T-cell (primary cell): ENCODE measurements at regions not wholly inside any gene's neighbourhood (a gene's known extent, or its start where the extent isn't known, plus 50 kb on each side); places are given as distances from the start of the nearest gene placed in this dataset.

Experiments used
- ATAC-seq, 4 experiments: fragments of 200-7000 bp in 3 of 4; fragments of 150-1000 bp in 1 of 4; cut with Tn5 transposase; replicated peaks in 1 of 4; 1 replicate in 3 of 4; 2 replicates in 1 of 4; pipeline ENCODE4 v1.10.0; 2021; ENCODE audit warnings: moderate library complexity in 3 of 4, mild to moderate bottlenecking in 2 of 4, moderate number of reproducible peaks in 1 of 4
- CTCF ChIA-PET, 2 donors: fragments of 300-600 bp; sonication (Branson Sonifier 250); formaldehyde crosslinking; loops; one replicate each; lab custom pipeline; 2022; ENCODE audit warnings: antibody characterized with exemption in 2 of 2; lab: Charles Lee
- POLR2A ChIA-PET, 2 donors: fragments of 300-600 bp; sonication (Branson Sonifier 250); formaldehyde crosslinking; loops; one replicate each; lab custom pipeline; 2022; ENCODE audit warnings: antibody characterized with exemption in 2 of 2; lab: Charles Lee
- DNase-seq, 35 experiments: peaks; one replicate each; pipeline versions ENCODE4 v3.0.0 to v3.0.0-alpha.2; 2013 to 2023
- H3K27ac ChIP-seq: one replicate; pipeline ENCODE4 v1.5.1; 2013; ENCODE audit warnings: low read length
- H3K27me3 ChIP-seq, 2 experiments: replicated peaks in 1 of 2; 1 replicate in 1 of 2; 2 replicates in 1 of 2; pipeline versions ENCODE4 v1.6.1 to v1.7.0; 2013; ENCODE audit warnings: low read length in 1 of 2, mixed read lengths in 1 of 2; ENCODE audit not compliant: control insufficient read depth in 2 of 2, insufficient read depth in 2 of 2; ENCODE audit errors: extremely low read depth in 1 of 2
- H3K36me3 ChIP-seq, 2 donors: 1 replicate in 1 of 2; 2 replicates in 1 of 2; pipeline versions ENCODE4 v1.6.1 to v1.7.0; 2013; ENCODE audit warnings: low read length in 1 of 2; ENCODE audit not compliant: control insufficient read depth in 2 of 2, insufficient read depth in 1 of 2; ENCODE audit errors: extremely low read depth in 1 of 2
- H3K4me1 ChIP-seq, 2 experiments: 1 replicate in 1 of 2; 2 replicates in 1 of 2; pipeline versions ENCODE4 v1.6.1 to v1.7.0; 2013; ENCODE audit warnings: low read length in 2 of 2, mixed read lengths in 1 of 2; ENCODE audit not compliant: insufficient read depth in 2 of 2, control insufficient read depth in 1 of 2; ENCODE audit errors: extremely low read depth in 1 of 2
- H3K4me3 ChIP-seq, 2 donors: 1 replicate in 1 of 2; 2 replicates in 1 of 2; pipeline versions ENCODE4 v1.5.1 to v1.7.0; 2013; ENCODE audit warnings: mild to moderate bottlenecking in 2 of 2, low read length in 1 of 2, moderate library complexity in 1 of 2; ENCODE audit not compliant: control insufficient read depth in 1 of 2; ENCODE audit errors: extremely low read depth in 1 of 2
- H3K9me3 ChIP-seq: 2 replicates; pipeline ENCODE4 v1.7.0; 2013
- H3K27ac Mint-ChIP-seq, 2 donors: one replicate each; pipeline ENCODE4 v1.8.0; 2020 to 2021; ENCODE audit warnings: mild to moderate bottlenecking in 2 of 2, mixed read lengths in 2 of 2
- H3K27me3 Mint-ChIP-seq, 2 donors: one replicate each; pipeline ENCODE4 v1.8.0; 2021 to 2022; ENCODE audit warnings: mixed read lengths in 2 of 2
- H3K36me3 Mint-ChIP-seq: one replicate; pipeline ENCODE4 v1.8.0; 2021; ENCODE audit warnings: mixed read lengths
- H3K4me1 Mint-ChIP-seq, 3 donors: one replicate each; pipeline ENCODE4 v1.8.0; 2020 to 2022; ENCODE audit warnings: mixed read lengths in 3 of 3, mild to moderate bottlenecking in 1 of 3
- H3K4me3 Mint-ChIP-seq, 3 donors: one replicate each; pipeline ENCODE4 v1.8.0; 2020 to 2022; ENCODE audit warnings: mild to moderate bottlenecking in 3 of 3, mixed read lengths in 3 of 3, moderate library complexity in 3 of 3
- H3K9me3 Mint-ChIP-seq, 3 donors: one replicate each; pipeline ENCODE4 v1.8.0; 2020 to 2022; ENCODE audit warnings: mixed read lengths in 3 of 3
- WGBS: methylation state at CpG from one replicate; pipeline ENCODE4 v1.1.5; 2013; ENCODE audit warnings: missing lambda C conversion rate; ENCODE audit not compliant: insufficient coverage; 5-methylcytosine and 5-hydroxymethylcytosine counted together

DNA sequence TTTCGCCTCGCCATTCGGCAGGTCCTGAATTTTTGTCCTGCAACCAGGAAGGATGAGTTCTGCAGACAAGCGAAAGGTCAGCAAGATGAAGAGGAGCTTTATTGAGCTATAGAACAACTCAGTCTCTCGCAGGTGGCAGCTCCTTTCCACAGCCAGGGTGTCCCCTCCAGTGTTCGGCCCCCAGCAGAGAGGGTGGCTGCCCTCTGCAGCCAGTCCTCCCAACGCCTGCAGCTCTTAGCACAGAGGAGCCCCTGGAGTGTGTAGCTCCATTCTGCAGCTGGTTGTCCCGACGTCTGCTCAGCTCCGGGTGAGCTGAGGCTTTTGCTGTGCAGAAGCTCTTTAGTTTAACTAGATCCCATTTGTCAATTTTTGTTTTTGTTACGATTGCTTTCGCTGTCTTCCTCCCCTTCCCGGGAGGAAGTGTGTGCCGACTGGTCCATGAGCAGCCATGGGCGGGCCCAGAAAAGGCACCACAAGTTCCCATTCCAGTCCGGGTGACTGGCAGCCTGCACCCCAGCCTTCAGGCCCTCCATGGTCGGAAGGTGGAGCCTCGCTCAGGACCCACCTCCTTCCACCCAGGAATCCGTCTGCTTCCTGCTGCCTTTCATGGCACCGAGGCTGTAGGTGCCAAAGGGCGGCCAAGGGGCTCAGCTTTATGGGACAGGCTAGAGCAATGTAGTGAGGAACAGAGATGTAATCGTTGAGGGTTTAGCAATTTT, 497.8 kb upstream of the CNTN4 start:
- no peaks in the 10 kb centered on the region for H3K27me3 ChIP-seq
- WGBS: 87% methylated on average over 15 of the region's 22 CpGs
- H3K4me3 ChIP-seq: no peak overlapping the region
- Mint-ChIP-seq H3K4me1 (no peaks in the 10 kb centered on the region), H3K9me3 (peaks cover 0 to 11% (median 3%) of the 10 kb centered on the region in 3 donors), H3K36me3 (no peaks in the 10 kb centered on the region), H3K27me3 (no peaks in the 10 kb centered on the region), H3K27ac (no peak overlapping the region), H3K4me3 (no peak overlapping the region)
- peaks cover 2% of the 10 kb centered on the region for H3K9me3 ChIP-seq
- POLR2A ChIA-PET: no interaction called here
- H3K4me1 ChIP-seq: no peaks in the 10 kb centered on the region
- CTCF ChIA-PET: no interaction called here
- H3K27ac ChIP-seq: no peak overlapping the region
- no peak for ATAC-seq
- no peak for DNase-seq
- H3K36me3 ChIP-seq: no peaks in the 10 kb centered on the region

DNA sequence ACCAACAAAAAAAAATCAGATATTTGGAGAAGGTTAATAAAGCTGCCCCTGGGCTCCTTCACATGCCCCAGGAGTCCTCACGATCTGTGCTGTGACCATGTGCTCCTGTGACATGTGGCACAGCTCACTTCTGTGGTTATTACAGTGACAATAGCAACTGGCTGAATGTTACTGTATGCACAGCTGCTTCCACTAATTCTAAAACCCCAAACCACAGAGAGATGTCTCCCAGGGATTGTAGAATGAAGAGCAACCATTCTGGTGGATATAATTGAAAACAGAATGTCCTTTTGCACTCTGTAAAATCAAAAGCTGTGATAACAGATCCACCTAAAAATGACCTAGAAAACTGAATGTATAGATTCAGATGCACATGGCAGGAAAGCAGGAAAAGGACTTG, 489.2 kb upstream of the CNTN4 start:
- Histone ChIP-seq H3K4me3 (no peak overlapping the region), H3K9me3 (peaks cover 2% of the 10 kb centered on the region), H3K27me3 (no peaks in the 10 kb centered on the region), H3K27ac (no peak overlapping the region), H3K4me1 (no peaks in the 10 kb centered on the region), H3K36me3 (no peaks in the 10 kb centered on the region)
- Mint-ChIP-seq H3K27me3 (no peaks in the 10 kb centered on the region), H3K27ac (no peak overlapping the region), H3K36me3 (no peaks in the 10 kb centered on the region), H3K4me1 (no peaks in the 10 kb centered on the region), H3K9me3 (peaks cover 13 to 24% (median 18%) of the 10 kb centered on the region in 3 donors), H3K4me3 (no peak overlapping the region)
- ChIA-PET CTCF (no interaction called here), POLR2A (no interaction called here)
- no peak for ATAC-seq
- 33% methylated on average over 1 of the region's 1 CpG for WGBS
- no peak for DNase-seq

DNA sequence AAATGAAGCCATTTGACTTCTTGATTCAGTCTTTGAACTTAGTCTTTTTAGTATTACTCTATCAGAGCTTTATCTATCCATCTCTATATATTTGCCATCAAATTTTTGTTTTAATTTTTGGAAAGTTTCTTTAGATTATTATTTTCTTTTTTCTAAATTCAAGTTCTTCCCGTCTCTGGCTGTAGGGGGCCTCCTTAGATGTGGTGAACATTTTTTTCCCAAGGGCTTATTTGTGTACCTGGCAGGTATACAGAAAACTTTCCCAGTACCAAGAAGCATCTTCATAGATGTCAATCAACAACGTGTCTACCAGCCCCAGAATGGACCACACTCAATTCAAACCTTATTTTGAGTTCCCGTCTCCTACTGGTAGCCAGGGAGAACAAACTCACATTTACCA, 486.8 kb upstream of the CNTN4 start:
- Histone ChIP-seq H3K9me3 (no peaks in the 10 kb centered on the region), H3K27ac (no peak overlapping the region), H3K4me3 (no peak overlapping the region), H3K36me3 (no peaks in the 10 kb centered on the region), H3K27me3 (no peaks in the 10 kb centered on the region), H3K4me1 (no peaks in the 10 kb centered on the region)
- Mint-ChIP-seq H3K27ac (no peak overlapping the region), H3K4me3 (no peak overlapping the region), H3K27me3 (no peaks in the 10 kb centered on the region), H3K4me1 (no peaks in the 10 kb centered on the region), H3K9me3 (peaks cover 15 to 19% (median 17%) of the 10 kb centered on the region in 3 donors), H3K36me3 (no peaks in the 10 kb centered on the region)
- WGBS: 57% methylated on average over 2 of the region's 3 CpGs
- ChIA-PET POLR2A (no interaction called here), CTCF (no interaction called here)
- no peak for ATAC-seq
- no peak for DNase-seq

DNA sequence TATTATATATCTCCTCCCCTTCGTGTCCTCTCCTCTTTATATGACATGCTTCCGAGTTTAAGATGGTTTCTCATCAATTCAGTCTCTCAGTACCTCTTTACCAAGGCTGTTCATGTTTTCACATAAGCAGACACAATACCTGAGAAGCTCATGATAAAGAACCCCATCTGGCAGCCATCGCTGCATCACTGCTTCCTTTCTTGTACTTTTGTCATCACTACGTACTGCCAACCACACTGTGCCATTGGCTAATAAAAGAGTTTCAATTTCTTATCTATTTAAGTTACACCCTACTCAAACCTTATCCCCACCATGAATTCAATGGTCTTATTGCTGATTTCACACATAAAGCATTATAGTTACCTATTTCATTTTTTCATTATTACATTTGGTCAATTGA, 484.7 kb upstream of the CNTN4 start:
- ChIA-PET POLR2A (no interaction called here), CTCF (no interaction called here)
- Mint-ChIP-seq H3K9me3 (peaks cover 10 to 16% (median 13%) of the 10 kb centered on the region in 3 donors), H3K27me3 (no peaks in the 10 kb centered on the region), H3K36me3 (no peaks in the 10 kb centered on the region), H3K4me1 (no peaks in the 10 kb centered on the region), H3K27ac (no peak overlapping the region), H3K4me3 (no peak overlapping the region)
- no peak for DNase-seq
- WGBS: 68% methylated on average over 4 of the region's 4 CpGs
- Histone ChIP-seq H3K4me3 (no peak overlapping the region), H3K4me1 (no peaks in the 10 kb centered on the region), H3K9me3 (no peaks in the 10 kb centered on the region), H3K36me3 (no peaks in the 10 kb centered on the region), H3K27me3 (no peaks in the 10 kb centered on the region), H3K27ac (no peak overlapping the region)
- no peak for ATAC-seq

DNA sequence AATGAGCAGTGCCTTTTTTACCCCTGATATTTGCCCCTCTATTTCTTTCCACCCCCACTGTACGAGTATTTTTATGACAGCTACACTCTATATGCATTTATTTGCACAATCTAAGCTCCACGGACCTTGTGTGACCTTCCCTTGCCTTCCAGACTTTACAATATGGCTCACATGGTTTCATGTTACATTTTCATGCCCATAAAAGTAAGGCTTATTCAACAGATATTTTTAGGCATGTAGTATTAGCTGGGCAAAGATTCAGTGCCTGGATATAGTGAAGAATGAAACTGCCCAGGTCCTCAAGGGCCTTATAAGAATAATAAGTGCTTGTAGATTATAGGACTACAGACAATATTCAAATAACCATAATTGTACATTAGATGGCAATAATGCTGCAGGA, 481.9 kb upstream of the CNTN4 start:
- POLR2A ChIA-PET: no interaction called here
- no peaks in the 10 kb centered on the region for H3K4me1 ChIP-seq
- no peaks in the 10 kb centered on the region for H3K27me3 ChIP-seq
- DNase-seq (no peak), ATAC-seq (no peak)
- no peak overlapping the region for H3K27ac ChIP-seq
- no peak overlapping the region for H3K4me3 Mint-ChIP-seq
- H3K4me3 ChIP-seq: no peak overlapping the region
- H3K9me3 Mint-ChIP-seq: peaks cover 4 to 16% (median 14%) of the 10 kb centered on the region in 3 donors
- no peaks in the 10 kb centered on the region for H3K4me1 Mint-ChIP-seq
- no peaks in the 10 kb centered on the region for H3K27me3 Mint-ChIP-seq
- H3K27ac Mint-ChIP-seq: no peak overlapping the region
- 60% methylated on average over 1 of the region's 2 CpGs for WGBS
- H3K9me3 ChIP-seq: peaks cover 2% of the 10 kb centered on the region
- CTCF ChIA-PET: no interaction called here
- no peaks in the 10 kb centered on the region for H3K36me3 Mint-ChIP-seq
- H3K36me3 ChIP-seq: no peaks in the 10 kb centered on the region

DNA sequence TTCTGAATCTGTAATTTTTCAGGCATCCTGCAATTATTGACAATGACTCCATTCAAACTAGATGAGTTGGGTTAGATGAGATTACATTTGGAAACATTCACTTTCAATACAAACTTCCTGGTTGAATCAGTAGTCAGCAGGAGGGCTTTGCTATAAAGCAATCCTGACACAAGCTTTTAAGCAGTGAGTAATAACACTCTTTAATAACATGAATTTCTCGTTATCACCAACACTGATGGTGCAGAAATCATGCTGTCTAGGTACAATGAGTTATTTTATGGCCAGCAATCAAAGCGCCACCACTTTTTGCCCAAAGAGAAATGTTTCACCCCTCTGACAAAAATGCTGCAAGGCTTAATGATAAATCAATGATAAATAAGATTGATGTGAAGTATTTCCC, 474.8 kb upstream of the CNTN4 start:
- H3K9me3 Mint-ChIP-seq: peaks cover 4 to 6% (median 5%) of the 10 kb centered on the region in 3 donors
- Histone ChIP-seq H3K27ac (no peak overlapping the region), H3K36me3 (no peaks in the 10 kb centered on the region), H3K4me1 (no peaks in the 10 kb centered on the region), H3K4me3 (no peak overlapping the region), H3K27me3 (no peaks in the 10 kb centered on the region), H3K9me3 (peaks cover 2% of the 10 kb centered on the region)
- ChIA-PET CTCF (no interaction called here), POLR2A (no interaction called here)
- H3K27ac Mint-ChIP-seq: no peak overlapping the region
- H3K27me3 Mint-ChIP-seq: no peaks in the 10 kb centered on the region
- no peaks in the 10 kb centered on the region for H3K36me3 Mint-ChIP-seq
- no CpG with 5 or more reads among the region's 2 CpGs for WGBS
- ATAC-seq: no peak
- no peak overlapping the region for H3K4me3 Mint-ChIP-seq
- no peaks in the 10 kb centered on the region for H3K4me1 Mint-ChIP-seq
- no peak for DNase-seq

DNA sequence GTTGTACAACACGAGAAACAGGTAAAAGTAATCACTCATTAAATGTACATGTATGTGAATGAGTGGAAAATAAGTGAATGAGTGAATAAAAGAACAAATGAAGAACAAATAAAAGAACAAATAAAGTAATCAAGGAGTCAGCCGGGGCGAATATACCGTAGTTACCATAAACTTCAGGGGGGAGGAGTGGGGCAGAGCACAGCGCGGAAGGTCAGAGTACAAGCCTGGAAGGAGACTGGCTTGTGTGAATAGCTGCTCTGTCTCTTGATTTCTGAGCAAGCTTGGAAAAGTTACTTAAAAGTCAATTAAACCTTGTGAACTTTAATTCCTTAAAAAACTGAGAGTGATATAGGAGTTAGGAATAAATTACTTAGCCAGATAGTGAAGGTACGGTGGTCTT, 466.5 kb upstream of the CNTN4 start:
- Histone ChIP-seq H3K27ac (no peak overlapping the region), H3K27me3 (no peaks in the 10 kb centered on the region), H3K9me3 (peaks cover 2% of the 10 kb centered on the region), H3K4me1 (no peaks in the 10 kb centered on the region), H3K4me3 (no peak overlapping the region), H3K36me3 (no peaks in the 10 kb centered on the region)
- Mint-ChIP-seq H3K4me3 (no peak overlapping the region), H3K27ac (no peak overlapping the region), H3K36me3 (no peaks in the 10 kb centered on the region), H3K9me3 (peaks cover 8 to 15% (median 8%) of the 10 kb centered on the region in 3 donors), H3K4me1 (no peaks in the 10 kb centered on the region), H3K27me3 (no peaks in the 10 kb centered on the region)
- no peak for ATAC-seq
- CTCF ChIA-PET: no interaction called here
- no peak for DNase-seq
- WGBS: no CpG with 5 or more reads among the region's 7 CpGs
- POLR2A ChIA-PET: no interaction called here
